H1 (cell line): ENCODE measurements at regions not wholly inside any gene's neighbourhood (a gene's known extent, or its start where the extent isn't known, plus 50 kb on each side); places are given as distances from the start of the nearest gene placed in this dataset.

Experiments
- CTCF ChIA-PET: fragments of 300-600 bp; sonication (Branson Sonifier 250); formaldehyde crosslinking; loops from one replicate; lab custom pipeline; 2021; ENCODE audit not compliant: partially characterized antibody; lab: Charles Lee
- POLR2A ChIA-PET: fragments of 300-600 bp; sonication (Branson Sonifier 250); formaldehyde crosslinking; loops from one replicate; lab custom pipeline; 2021; ENCODE audit warnings: inconsistent platforms; ENCODE audit not compliant: partially characterized antibody; lab: Charles Lee
- DNase-seq, 2 experiments: peaks; one replicate each; pipeline versions ENCODE4 v3.0.0 to v3.0.0-alpha.2; 2010 to 2022; ENCODE audit warnings: low spot score in 2 of 2, low read depth in 1 of 2, mixed read lengths in 1 of 2
- FAIRE-seq: peaks from 2 replicates; lab custom pipeline; 2011; peaks lifted over from hg19 to GRCh38; lab: Jason Lieb, UNC
- H2AFZ ChIP-seq: 2 replicates; pipeline ENCODE4 v1.8.1; 2012; ENCODE audit warnings: low read length, inconsistent platforms
- H2AK5ac ChIP-seq: 2 replicates; pipeline ENCODE4 v1.6.1; 2013; ENCODE audit warnings: low read depth, low read length
- H2BK120ac ChIP-seq: replicated peaks from 2 replicates; pipeline ENCODE3; 2013; ENCODE audit warnings: low read depth, low read length, inconsistent platforms
- H2BK12ac ChIP-seq: 2 replicates; pipeline ENCODE4 v1.6.1; 2013; ENCODE audit warnings: low read depth, low read length
- H2BK15ac ChIP-seq: 2 replicates; pipeline ENCODE4 v1.6.1; 2013; ENCODE audit warnings: low read length
- H2BK20ac ChIP-seq: 2 replicates; pipeline ENCODE4 v1.6.1; 2013; ENCODE audit warnings: low read length
- H2BK5ac ChIP-seq: 2 replicates; pipeline ENCODE4 v1.6.1; 2013; ENCODE audit warnings: low read depth, low read length
- H3K14ac ChIP-seq: 2 replicates; pipeline ENCODE4 v1.6.1; 2013; ENCODE audit warnings: inconsistent platforms; ENCODE audit not compliant: insufficient read length
- H3K18ac ChIP-seq: 2 replicates; pipeline ENCODE4 v1.6.1; 2013; ENCODE audit warnings: low read length; ENCODE audit errors: extremely low read depth
- H3K23ac ChIP-seq: 2 replicates; pipeline ENCODE4 v1.6.1; 2013; ENCODE audit warnings: inconsistent platforms; ENCODE audit not compliant: insufficient read length
- H3K23me2 ChIP-seq: 2 replicates; pipeline ENCODE4 v1.6.1; 2013; ENCODE audit warnings: low read depth, low read length
- H3K27ac ChIP-seq: 2 replicates; pipeline ENCODE4 v1.6.1; 2011; ENCODE audit warnings: low read depth, low read length, inconsistent platforms
- H3K27me3 ChIP-seq, 4 experiments: replicated peaks in 1 of 4; 1 replicate in 1 of 4; 2 replicates in 3 of 4; pipeline versions ENCODE4 v1.6.1 to v1.8.1; 2011 to 2013; ENCODE audit warnings: low read length in 3 of 4, mild to moderate bottlenecking in 3 of 4, inconsistent platforms in 2 of 4, mixed read lengths in 2 of 4, moderate library complexity in 1 of 4; ENCODE audit not compliant: control insufficient read depth in 3 of 4, insufficient read depth in 3 of 4; ENCODE audit errors: extremely low read depth in 1 of 4
- H3K36me3 ChIP-seq, 4 experiments: 2 replicates each; pipeline versions ENCODE4 v1.6.1 to v1.8.1; 2011 to 2013; ENCODE audit warnings: mild to moderate bottlenecking in 4 of 4, low read length in 3 of 4, moderate library complexity in 2 of 4, control low read depth in 1 of 4, inconsistent platforms in 1 of 4; ENCODE audit not compliant: insufficient read depth in 4 of 4, control insufficient read depth in 2 of 4
- H3K4ac ChIP-seq: replicated peaks from 2 replicates; pipeline ENCODE3; 2013; ENCODE audit warnings: low read length, low read depth, mixed read lengths, inconsistent platforms; ENCODE audit not compliant: insufficient read length
- H3K4me1 ChIP-seq, 4 experiments: replicated peaks in 1 of 4; 1 replicate in 1 of 4; 2 replicates in 3 of 4; pipeline versions ENCODE4 v1.6.1 to v1.8.1; 2011 to 2013; ENCODE audit warnings: low read length in 3 of 4, inconsistent platforms in 2 of 4, mixed read lengths in 1 of 4; ENCODE audit not compliant: insufficient read depth in 4 of 4, control insufficient read depth in 3 of 4
- H3K4me2 ChIP-seq, 2 experiments: 2 replicates each; pipeline versions ENCODE4 v1.6.1 to v1.8.1; 2011 to 2013; ENCODE audit warnings: low read depth in 2 of 2, low read length in 2 of 2, control low read depth in 1 of 2, inconsistent platforms in 1 of 2, mild to moderate bottlenecking in 1 of 2; ENCODE audit not compliant: insufficient read depth in 1 of 2
- H3K4me3 ChIP-seq, 4 experiments: fragments of 200-600, 300-600 bp in 1 of 4; sonication (generic), shearing (Covaris generic), sonication (Bioruptor Twin) in 1 of 4; 2 replicates each; pipeline versions ENCODE4 v1.5.1 to v1.8.1; 2011 to 2016; ENCODE audit warnings: low read length in 4 of 4, low read depth in 3 of 4, control low read depth in 2 of 4, inconsistent platforms in 2 of 4, mild to moderate bottlenecking in 2 of 4, mixed read lengths in 1 of 4, moderate library complexity in 1 of 4; ENCODE audit not compliant: insufficient read depth in 2 of 4; ENCODE audit errors: extremely low read depth in 1 of 4
- H3K56ac ChIP-seq: replicated peaks from 2 replicates; pipeline ENCODE3; 2013; ENCODE audit warnings: low read depth, mild to moderate bottlenecking, mixed read lengths, low read length, inconsistent platforms; ENCODE audit not compliant: insufficient read length
- H3K79me1 ChIP-seq: 2 replicates; pipeline ENCODE4 v1.6.1; 2013; ENCODE audit warnings: low read depth, low read length, control low read depth
- H3K79me2 ChIP-seq, 2 experiments: 2 replicates each; pipeline versions ENCODE4 v1.6.1 to v1.8.1; 2012 to 2013; ENCODE audit warnings: low read length in 2 of 2, mild to moderate bottlenecking in 2 of 2, inconsistent platforms in 1 of 2; ENCODE audit not compliant: insufficient read depth in 2 of 2, control insufficient read depth in 1 of 2
- H3K9ac ChIP-seq, 4 experiments: replicated peaks in 1 of 4; 1 replicate in 1 of 4; 2 replicates in 3 of 4; pipeline versions ENCODE4 v1.6.1 to v1.8.1; 2011 to 2013; ENCODE audit warnings: low read depth in 3 of 4, low read length in 3 of 4, control low read depth in 2 of 4, mild to moderate bottlenecking in 2 of 4, moderate library complexity in 2 of 4, inconsistent platforms in 1 of 4; ENCODE audit errors: extremely low read depth in 1 of 4
- H3K9me3 ChIP-seq, 2 experiments: 2 replicates each; pipeline versions ENCODE4 v1.6.1 to v1.8.1; 2012 to 2013; ENCODE audit warnings: mild to moderate bottlenecking in 2 of 2, moderate library complexity in 2 of 2, control low read depth in 1 of 2, inconsistent platforms in 1 of 2, low read depth in 1 of 2, low read length in 1 of 2, mixed read lengths in 1 of 2; ENCODE audit not compliant: insufficient read depth in 2 of 2
- H4K20me1 ChIP-seq, 2 experiments: replicated peaks in 1 of 2; 2 replicates each; pipeline versions ENCODE3 to v1.8.1; 2011 to 2013; ENCODE audit warnings: inconsistent platforms in 2 of 2, low read length in 2 of 2, mild to moderate bottlenecking in 1 of 2; ENCODE audit not compliant: insufficient read depth in 2 of 2, control insufficient read depth in 1 of 2
- H4K5ac ChIP-seq: 2 replicates; pipeline ENCODE4 v1.6.1; 2013; ENCODE audit warnings: low read length, low read depth, mixed read lengths, inconsistent platforms; ENCODE audit not compliant: insufficient read length
- H4K8ac ChIP-seq: 2 replicates; pipeline ENCODE4 v1.8.0; 2013; ENCODE audit warnings: mild to moderate bottlenecking, moderate library complexity, low read length, inconsistent platforms; ENCODE audit not compliant: insufficient read depth; ENCODE audit errors: extremely low read depth
- H4K91ac ChIP-seq: replicated peaks from 2 replicates; pipeline ENCODE3; 2013; ENCODE audit warnings: low read length, mixed read lengths, inconsistent platforms; ENCODE audit not compliant: insufficient read length
- EP300 ChIP-seq, 2 experiments: IDR thresholded peaks; 1 replicate in 1 of 2; 2 replicates in 1 of 2; pipeline ENCODE4 v1.6.1; 2011 to 2012; ENCODE audit warnings: low read depth in 2 of 2, low read length in 2 of 2, mild to moderate bottlenecking in 2 of 2, borderline replicate concordance in 1 of 2, inconsistent platforms in 1 of 2, moderate library complexity in 1 of 2
- HDAC2 ChIP-seq, 2 experiments: fragments of 300-600 bp in 1 of 2; sonication (generic) in 1 of 2; IDR thresholded peaks; 2 replicates each; pipeline ENCODE4 v1.6.1; 2011 to 2012; ENCODE audit warnings: low read depth in 2 of 2, low read length in 2 of 2, mild to moderate bottlenecking in 2 of 2, moderate library complexity in 2 of 2, borderline replicate concordance in 1 of 2, inconsistent platforms in 1 of 2
- SP2 ChIP-seq: IDR thresholded peaks from 2 replicates; pipeline ENCODE4 v1.6.1; 2012; ENCODE audit warnings: mild to moderate bottlenecking, low read length, inconsistent platforms
- TAF1 ChIP-seq: IDR thresholded peaks from 2 replicates; pipeline ENCODE4 v1.6.1; 2011; ENCODE audit warnings: mild to moderate bottlenecking, low read depth, low read length
- WGBS, 2 experiments: shearing (Covaris generic) in 1 of 2; methylation state at CpG; one replicate each; pipeline versions ENCODE4 v1.1.6 to v1.1.7; 2013 to 2015; ENCODE audit warnings: low lambda C conversion rate in 2 of 2, mixed read lengths in 2 of 2, inconsistent platforms in 1 of 2, low coverage in 1 of 2, missing lambda C conversion rate in 1 of 2; ENCODE audit not compliant: insufficient replicate concordance in 2 of 2, insufficient coverage in 1 of 2, insufficient read length in 1 of 2; ENCODE audit errors: extremely low coverage in 1 of 2, missing lambda C conversion rate in 1 of 2; 5-methylcytosine and 5-hydroxymethylcytosine counted together

DNA sequence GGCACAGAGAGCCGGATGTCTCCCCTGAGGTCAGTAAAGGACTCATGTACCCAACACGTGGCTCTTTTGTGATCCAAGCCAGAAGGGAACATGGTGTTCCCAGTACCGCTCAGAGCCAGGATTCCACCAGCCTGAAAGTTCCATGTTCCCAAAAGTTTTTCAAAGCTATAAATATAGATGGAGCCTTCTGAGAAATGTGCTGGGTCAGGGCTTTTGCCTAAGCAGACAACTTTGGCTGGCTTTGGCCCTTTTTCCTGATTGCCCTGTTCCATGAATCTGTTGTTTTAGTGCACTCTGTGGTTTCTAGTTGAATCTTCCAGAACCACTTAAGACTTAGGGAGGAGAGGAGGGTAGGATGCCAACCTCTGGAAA, 128.5 kb upstream of the HS3ST2 start:
- H2BK20ac ChIP-seq, result no peak overlapping the region
- no peak for TF ChIP-seq EP300 (IDR thresholded peaks at IDR 0.05; ENCODE audit: borderline replicate concordance in 1 of 2, low read depth in 2 of 2, low read length in 2 of 2)
- TF ChIP-seq HDAC2 (IDR thresholded peaks at IDR 0.05; ENCODE audit: borderline replicate concordance in 1 of 2, low read depth in 2 of 2, low read length in 2 of 2), result no peak
- no peak for TF ChIP-seq SP2
- 0 out of 2 replicates have a peak, but pooled peaks have one; percentile 11 for TF ChIP-seq TAF1
- TF ChIP-seq, all 59 proteins: peak for 1
- Histone ChIP-seq H4K91ac (no peak overlapping the region), H4K8ac (no peak overlapping the region), H2AK5ac (no peak overlapping the region), H3K4me1 (peaks cover 0 to 7% (median 0%) of the 10 kb centered on the region in 4 experiments; a peak in 2 of 7 replicates), H3K36me3 (no peaks in the 10 kb centered on the region), H3K23ac (no peak overlapping the region), H2BK120ac (no peak overlapping the region), H3K79me2 (no peaks in the 10 kb centered on the region), H3K56ac (no peak overlapping the region), H3K23me2 (no peaks in the 10 kb centered on the region), H3K27ac (no peak overlapping the region), H3K9ac (no peak overlapping the region), H3K18ac (no peak overlapping the region), H3K79me1 (no peaks in the 10 kb centered on the region), H3K27me3 (no peaks in the 10 kb centered on the region), H3K9me3 (peaks cover 6 to 10% of the 10 kb centered on the region in 2 experiments; a peak in 3 of 4 replicates), H2BK12ac (no peak overlapping the region), H3K14ac (no peak overlapping the region), H2BK15ac (no peak overlapping the region), H2BK5ac (no peak overlapping the region), H3K4me2 (no peak overlapping the region), H4K5ac (no peak overlapping the region), H4K20me1 (no peaks in the 10 kb centered on the region), H3K4me3 (no peak overlapping the region), H3K4ac (no peak overlapping the region), H2AFZ (no peak overlapping the region; the same call in 1 of the 2 replicates)
- DNase-seq (no peak), FAIRE-seq (no peak)
- CTCF ChIA-PET, result interaction anchor here (0.6 kb wide), 1 partner anchor 12 kb away, joined by 3 read pairs; no protein-coding TSS in a partner anchor
- 84% methylated on average over 3 of the region's 3 CpGs; no CpG with 5 or more reads in 1 of the 2 experiments for WGBS, 2 experiments
- POLR2A ChIA-PET, result interaction anchor here (0.6 kb wide), 2 partner anchors 15 to 113 kb away, joined by 3 read pairs; no protein-coding TSS in a partner anchor
